ENCODE measurements at regions not wholly inside any gene's neighbourhood (a gene's known extent, or its start where the extent isn't known, plus 50 kb on each side); places are given as distances from the start of the nearest gene placed in this dataset.

GRCh38 chr11:97516688-97517087, 1126.9 kb downstream of the JRKL start:
- TF ChIP-seq CTCF (IDR thresholded peaks at IDR 0.05; ENCODE audit: control insufficient read depth, insufficient read depth, low read depth, low read length, missing control alignments): no peak
- DNase-seq (ENCODE audit: low read depth): no peak
- H3K4me3 ChIP-seq (ENCODE audit: control insufficient read depth, low read depth, low read length): no peak overlapping the region

- no peak overlapping the region for H3K4me3 ChIP-seq (ENCODE audit: control insufficient read depth, low read depth, low read length)
- no peak for TF ChIP-seq CTCF (IDR thresholded peaks at IDR 0.05; ENCODE audit: control insufficient read depth, insufficient read depth, low read depth, low read length, missing control alignments)
Measured at GRCh38 chr11:97525273-97525672, 1135.5 kb downstream of the JRKL start.

GRCh38 chr11:97537407-97538150, 1147.8 kb downstream of the JRKL start:
- DNase-seq (ENCODE audit: low read depth): no peak
- no peak for TF ChIP-seq CTCF (IDR thresholded peaks at IDR 0.05; ENCODE audit: control insufficient read depth, insufficient read depth, low read depth, low read length, missing control alignments)
- H3K4me3 ChIP-seq (ENCODE audit: control insufficient read depth, low read depth, low read length): no peak overlapping the region

More at GRCh38 chr11:97525273-97525672, 1135.5 kb downstream of the JRKL start:
- DNase-seq (ENCODE audit: low read depth): no peak

- H3K4me3 ChIP-seq (ENCODE audit: control insufficient read depth, low read depth, low read length): no peak overlapping the region
- no peak for TF ChIP-seq CTCF (IDR thresholded peaks at IDR 0.05; ENCODE audit: control insufficient read depth, insufficient read depth, low read depth, low read length, missing control alignments)
- DNase-seq (ENCODE audit: low read depth): no peak
Measured at GRCh38 chr11:97544431-97544830, 1154.6 kb downstream of the JRKL start.

GRCh38 chr11:97548280-97548679, 1158.5 kb downstream of the JRKL start:
- no peak for DNase-seq (ENCODE audit: low read depth)
- TF ChIP-seq CTCF (IDR thresholded peaks at IDR 0.05; ENCODE audit: control insufficient read depth, insufficient read depth, low read depth, low read length, missing control alignments): no peak
- no peak overlapping the region for H3K4me3 ChIP-seq (ENCODE audit: control insufficient read depth, low read depth, low read length)

GRCh38 chr11:97557399-97557798, 1167.6 kb downstream of the JRKL start:
- H3K4me3 ChIP-seq (ENCODE audit: control insufficient read depth, low read depth, low read length): no peak overlapping the region
- TF ChIP-seq CTCF (IDR thresholded peaks at IDR 0.05; ENCODE audit: control insufficient read depth, insufficient read depth, low read depth, low read length, missing control alignments): no peak
- no peak for DNase-seq (ENCODE audit: low read depth)
